ENCODE measurements at regions not wholly inside any gene's neighbourhood (a gene's known extent, or its start where the extent isn't known, plus 50 kb on each side); places are given as distances from the start of the nearest gene placed in this dataset.

GRCh38 chr4:177530561-177530960 is 88.3 kb upstream of the AGA start:
- ATAC-seq (ENCODE audit: low read depth) (no peak), DNase-seq (no peak)
- H3K27ac ChIP-seq (ENCODE audit: insufficient read depth, low read length): no peak overlapping the region
- no peak overlapping the region for H2BK120ac ChIP-seq (ENCODE audit: low read depth, low read length)
- H2AK5ac ChIP-seq (ENCODE audit: low read depth, low read length): no peak overlapping the region
- no peak overlapping the region for H3K9ac ChIP-seq (ENCODE audit: low read depth, low read length)
- no peak overlapping the region for H3K23ac ChIP-seq (ENCODE audit: low read depth, low read length)
- CTCF ChIA-PET: no interaction called here
- no peak overlapping the region for H3K56ac ChIP-seq (ENCODE audit: extremely low read depth, insufficient read depth, low read length)
- no peak overlapping the region for H2BK20ac ChIP-seq (ENCODE audit: low read depth, low read length)
- H2AK9ac ChIP-seq (replicated peaks; ENCODE audit: low read depth, low read length, poor library complexity): no peak overlapping the region
- WGBS, 2 experiments (ENCODE audit: extremely low coverage in 2 of 2, insufficient read length in 1 of 2): no CpG with 5 or more reads among the region's 1 CpG
- no peak overlapping the region for H3K14ac ChIP-seq (replicated peaks; ENCODE audit: low read depth, low read length)
- no peaks in the 10 kb centered on the region for H3K9me3 ChIP-seq (ENCODE audit: control insufficient read depth, insufficient read depth, low read length)
- no peak overlapping the region for H3K4ac ChIP-seq (ENCODE audit: low read depth, low read length)
- intact Hi-C loops (cut with micrococcal nuclease) (loop anchor here (5.0 kb wide), 1 partner anchor 83 kb away; no protein-coding TSS in a partner anchor), dilution Hi-C loops (cut with HindIII; ENCODE audit: low sequenced_read_pairs, unreplicated experiment) (no loop called here), in situ Hi-C loops (cut with MboI; ENCODE audit: low sequenced_read_pairs) (loop anchor here (25.0 kb wide), 1 partner anchor 1168 kb away; no protein-coding TSS in a partner anchor)
- H3K18ac ChIP-seq (ENCODE audit: low read depth, low read length): no peak overlapping the region
- BruUV-seq (replicated peaks): no TSS peak
- no peak overlapping the region for H2AFZ ChIP-seq (replicated peaks; ENCODE audit: low read length, poor library complexity)
- TF ChIP-seq CHD1 (IDR thresholded peaks at IDR 0.05; ENCODE audit: low read depth, low read length): no peak
- TF ChIP-seq SMC3 (IDR thresholded peaks at IDR 0.05; ENCODE audit: low read depth, low read length): no peak
- no peak for TF ChIP-seq BHLHE40 (IDR thresholded peaks at IDR 0.05; ENCODE audit: low read depth, low read length)
- TF ChIP-seq RCOR1 (IDR thresholded peaks at IDR 0.05; ENCODE audit: insufficient replicate concordance, low read length): no peak
- no peak for TF ChIP-seq RFX5 (IDR thresholded peaks at IDR 0.05; ENCODE audit: low read depth, low read length)
- TF ChIP-seq CTCF (conservative IDR thresholded peaks at IDR 0.05; ENCODE audit: low read depth, low read length): no peak
- TF ChIP-seq MXI1 (IDR thresholded peaks at IDR 0.05; ENCODE audit: borderline replicate concordance, low read depth, low read length): no peak
- no peak for TF ChIP-seq CEBPB (IDR thresholded peaks at IDR 0.05; ENCODE audit: low read depth, low read length)
- no peak for TF ChIP-seq RAD21 (IDR thresholded peaks at IDR 0.05; ENCODE audit: low read length)
- TF ChIP-seq POLR2A (IDR thresholded peaks at IDR 0.05; ENCODE audit: low read depth, low read length): no peak
- no peak for TF ChIP-seq ELK1 (IDR thresholded peaks at IDR 0.05; ENCODE audit: borderline replicate concordance, low read depth, low read length)
- TF ChIP-seq NFE2L2 (IDR thresholded peaks at IDR 0.05; ENCODE audit: low read depth, low read length): no peak
- TF ChIP-seq MAZ (IDR thresholded peaks at IDR 0.05; ENCODE audit: borderline replicate concordance, low read depth, low read length): no peak
- no peak for TF ChIP-seq FOS (IDR thresholded peaks at IDR 0.05; ENCODE audit: low read depth, low read length)
- no peaks in the 10 kb centered on the region for H3K9me1 ChIP-seq (ENCODE audit: insufficient read depth, low read length)
- no peaks in the 10 kb centered on the region for H3K79me1 ChIP-seq (ENCODE audit: low read depth in 1 of 2, low read length in 2 of 2)
- H4K91ac ChIP-seq (ENCODE audit: insufficient read depth, low read depth, low read length): no peak overlapping the region
- H2BK15ac ChIP-seq (ENCODE audit: low read depth, low read length): no peak overlapping the region
- H4K5ac ChIP-seq (ENCODE audit: low read depth, low read length): no peak overlapping the region
- H4K8ac ChIP-seq (ENCODE audit: low read depth in 2 of 2, low read length in 2 of 2): no peak overlapping the region
- H3K4me2 ChIP-seq (ENCODE audit: low read depth, low read length): no peak overlapping the region
- H2BK5ac ChIP-seq (ENCODE audit: low read depth, low read length, poor library complexity, severe bottlenecking): no peak overlapping the region
- POLR2A ChIA-PET (ENCODE audit: unreplicated experiment): no interaction called here
- no peaks in the 10 kb centered on the region for H3K27me3 ChIP-seq (ENCODE audit: control insufficient read depth, insufficient read depth, low read length)
- no peaks in the 10 kb centered on the region for H4K20me1 ChIP-seq (ENCODE audit: insufficient read depth, low read length)
- H3K36me3 ChIP-seq (ENCODE audit: control insufficient read depth, insufficient read depth, low read length): no peaks in the 10 kb centered on the region
- 0 out of 2 replicates have a peak, but pooled peaks cover 3% of the 10 kb centered on the region for H3K4me1 ChIP-seq (ENCODE audit: control insufficient read depth, insufficient read depth, low read length)
- no peak overlapping the region for H3K4me3 ChIP-seq (ENCODE audit: insufficient read depth, low read depth, low read length)

Measured in IMR-90 (cell line).